WTC11 (cell line): ENCODE measurements at regions not wholly inside any gene's neighbourhood (a gene's known extent, or its start where the extent isn't known, plus 50 kb on each side); places are given as distances from the start of the nearest gene placed in this dataset.
A peak's percentile ranks its signal among the peaks of the same experiment; 100 is the strongest.

ENCODE experiments used
- ATAC-seq: fragments of 200-7000 bp; cut with Tn5 transposase; 2 replicates; pipeline ENCODE4 v1.10.0; 2021; ENCODE audit warnings: mild to moderate bottlenecking, moderate library complexity
- CTCF ChIA-PET: fragments of 300-600 bp; sonication (Branson Sonifier 250); formaldehyde crosslinking; loops from one replicate; lab custom pipeline; 2021; ENCODE audit warnings: antibody characterized with exemption; lab: Charles Lee
- POLR2A ChIA-PET: fragments of 350-600 bp; sonication (Branson Sonifier 250); formaldehyde crosslinking; loops from one replicate; lab custom pipeline; 2021; ENCODE audit warnings: antibody characterized with exemption; lab: Charles Lee
- DNase-seq: peaks from one replicate; pipeline ENCODE4 v3.0.0; 2021; ENCODE audit warnings: low spot score
- H3K27ac Mint-ChIP-seq: 2 replicates; pipeline ENCODE4 v1.8.0; 2021; ENCODE audit warnings: mixed read lengths
- H3K27me3 Mint-ChIP-seq: 2 replicates; pipeline ENCODE4 v1.8.0; 2021; ENCODE audit warnings: low read depth, mild to moderate bottlenecking, moderate library complexity, mixed read lengths
- H3K36me3 Mint-ChIP-seq: 2 replicates; pipeline ENCODE4 v1.8.0; 2021; ENCODE audit warnings: mixed read lengths
- H3K4me1 Mint-ChIP-seq: 2 replicates; pipeline ENCODE4 v1.8.0; 2022; ENCODE audit warnings: mixed read lengths
- H3K4me3 Mint-ChIP-seq: 2 replicates; pipeline ENCODE4 v1.8.0; 2021; ENCODE audit warnings: mild to moderate bottlenecking, moderate library complexity, mixed read lengths
- H3K9me3 Mint-ChIP-seq: 2 replicates; pipeline ENCODE4 v1.8.0; 2021; ENCODE audit warnings: mixed read lengths
- ATF1 ChIP-seq: sonication (generic); formaldehyde crosslinking; IDR thresholded peaks from 2 replicates; pipeline ENCODE4 v1.8.1; 2023; ENCODE audit warnings: mild to moderate bottlenecking, moderate library complexity, missing genetic modification reagents
- E2F4 ChIP-seq: sonication (generic); formaldehyde crosslinking; IDR thresholded peaks from 2 replicates; pipeline ENCODE4 v1.8.1; 2022; ENCODE audit warnings: low read depth, mild to moderate bottlenecking, moderate library complexity, missing genetic modification reagents, borderline replicate concordance
- ESRRA ChIP-seq: sonication (generic); formaldehyde crosslinking; IDR thresholded peaks from 2 replicates; pipeline ENCODE4 v1.8.1; 2022; ENCODE audit warnings: mild to moderate bottlenecking, missing genetic modification reagents, borderline replicate concordance
- ETV6 ChIP-seq: sonication (generic); formaldehyde crosslinking; IDR thresholded peaks from 2 replicates; pipeline ENCODE4 v1.8.1; 2022; ENCODE audit warnings: mild to moderate bottlenecking, missing genetic modification reagents
- FOXK1 ChIP-seq: sonication (generic); formaldehyde crosslinking; IDR thresholded peaks from 2 replicates; pipeline ENCODE4 v1.8.0; 2022; ENCODE audit warnings: mild to moderate bottlenecking, moderate library complexity, missing genetic modification reagents
- MAX ChIP-seq: sonication (generic); formaldehyde crosslinking; IDR thresholded peaks from 2 replicates; pipeline ENCODE4 v1.8.0; 2022; ENCODE audit warnings: mild to moderate bottlenecking, missing genetic modification reagents
- MLX ChIP-seq: sonication (generic); formaldehyde crosslinking; IDR thresholded peaks from 2 replicates; pipeline ENCODE4 v1.8.1; 2023; ENCODE audit warnings: mild to moderate bottlenecking, missing genetic modification reagents, moderate library complexity
- NFE2L1 ChIP-seq: sonication (generic); formaldehyde crosslinking; IDR thresholded peaks from 2 replicates; pipeline ENCODE4 v1.8.1; 2023; ENCODE audit warnings: missing genetic modification reagents
- NR2C2 ChIP-seq: sonication (generic); formaldehyde crosslinking; IDR thresholded peaks from 2 replicates; pipeline ENCODE4 v1.8.0; 2022; ENCODE audit warnings: mild to moderate bottlenecking, missing genetic modification reagents
- NR3C1 ChIP-seq: sonication (generic); formaldehyde crosslinking; conservative IDR thresholded peaks from 2 replicates; pipeline ENCODE4 v1.8.1; 2023; ENCODE audit warnings: low read depth, mild to moderate bottlenecking, missing genetic modification reagents
- PREB ChIP-seq: sonication (generic); formaldehyde crosslinking; IDR thresholded peaks from 2 replicates; pipeline ENCODE4 v1.8.1; 2022; ENCODE audit warnings: mild to moderate bottlenecking, missing genetic modification reagents, moderate library complexity, borderline replicate concordance
- RELA ChIP-seq: sonication (generic); formaldehyde crosslinking; IDR thresholded peaks from 2 replicates; pipeline ENCODE4 v1.8.1; 2022; ENCODE audit warnings: missing genetic modification reagents, mild to moderate bottlenecking, borderline replicate concordance
- SOX15 ChIP-seq: fragments of 250-450 bp; sonication (Bioruptor Pico); IDR thresholded peaks from 2 replicates; pipeline ENCODE4 v1.9.0; 2021; ENCODE audit warnings: mild to moderate bottlenecking
- SP1 ChIP-seq: sonication (generic); formaldehyde crosslinking; conservative IDR thresholded peaks from 2 replicates; pipeline ENCODE4 v1.8.1; 2022; ENCODE audit warnings: missing genetic modification reagents
- STAT6 ChIP-seq: sonication (generic); formaldehyde crosslinking; conservative IDR thresholded peaks from 2 replicates; pipeline ENCODE4 v1.8.1; 2023; ENCODE audit warnings: mild to moderate bottlenecking, low read depth, missing genetic modification reagents, moderate library complexity
- TCF7 ChIP-seq: sonication (generic); formaldehyde crosslinking; IDR thresholded peaks from 2 replicates; pipeline ENCODE4 v1.8.0; 2022; ENCODE audit warnings: mild to moderate bottlenecking, low read depth, missing genetic modification reagents, moderate library complexity
- TEAD1 ChIP-seq: sonication (generic); formaldehyde crosslinking; IDR thresholded peaks from 2 replicates; pipeline ENCODE4 v1.8.0; 2022; ENCODE audit warnings: mild to moderate bottlenecking, missing genetic modification reagents
- TEAD4 ChIP-seq: sonication (generic); formaldehyde crosslinking; IDR thresholded peaks from 2 replicates; pipeline ENCODE4 v1.8.0; 2022; ENCODE audit warnings: mild to moderate bottlenecking, missing genetic modification reagents
- TP53 ChIP-seq: sonication (generic); formaldehyde crosslinking; IDR thresholded peaks from 2 replicates; pipeline ENCODE4 v1.8.1; 2023; ENCODE audit warnings: mild to moderate bottlenecking, missing genetic modification reagents
- ZBTB21 ChIP-seq: sonication (generic); formaldehyde crosslinking; IDR thresholded peaks from 2 replicates; pipeline ENCODE4 v1.8.1; 2023; ENCODE audit warnings: mild to moderate bottlenecking, missing genetic modification reagents, borderline replicate concordance
- ZNF121 ChIP-seq: sonication (generic); formaldehyde crosslinking; IDR thresholded peaks from 2 replicates; pipeline ENCODE4 v1.8.0; 2023; ENCODE audit warnings: missing genetic modification reagents
- ZNF317 ChIP-seq: sonication (generic); formaldehyde crosslinking; IDR thresholded peaks from 2 replicates; pipeline ENCODE4 v1.8.1; 2023; ENCODE audit warnings: low read depth, mild to moderate bottlenecking, moderate library complexity, missing genetic modification reagents, borderline replicate concordance
- ZNF416 ChIP-seq: fragments of 250-450 bp; sonication (Bioruptor Pico); IDR thresholded peaks from 2 replicates; pipeline ENCODE4 v1.9.0; 2021; ENCODE audit warnings: mild to moderate bottlenecking, inconsistent platforms
- ZNF512 ChIP-seq: sonication (generic); formaldehyde crosslinking; IDR thresholded peaks from 2 replicates; pipeline ENCODE4 v1.8.1; 2022; ENCODE audit warnings: missing genetic modification reagents, borderline replicate concordance

- ATAC-seq (no peak), DNase-seq (no peak)
- Mint-ChIP-seq H3K36me3 (no peaks in the 10 kb centered on the region), H3K27me3 (no peaks in the 10 kb centered on the region), H3K4me1 (peaks cover 5% of the 10 kb centered on the region; the same call in 1 of the 2 replicates), H3K27ac (no peak overlapping the region), H3K9me3 (peaks cover 21% of the 10 kb centered on the region), H3K4me3 (no peak overlapping the region)
- TF ChIP-seq TEAD4 (CRISPR knock-in tag), result no peak
- TF ChIP-seq ZNF317 (CRISPR knock-in tag), result 0 out of 2 replicates have a peak, but pooled peaks have one; percentile 15
- POLR2A ChIA-PET, result no interaction called here
- CTCF ChIA-PET, result no interaction called here
Measured at GRCh38 chr7:92982928-92983327, 134.9 kb downstream of the SAMD9 start.

- DNase-seq, result no peak
- Mint-ChIP-seq H3K4me1 (no peaks in the 10 kb centered on the region), H3K9me3 (peaks cover 36% of the 10 kb centered on the region), H3K27ac (no peak overlapping the region), H3K4me3 (no peak overlapping the region), H3K36me3 (peaks cover 4% of the 10 kb centered on the region; the same call in 1 of the 2 replicates), H3K27me3 (no peaks in the 10 kb centered on the region; the same call in 1 of the 2 replicates)
- TF ChIP-seq ATF1 (CRISPR knock-in tag), result no peak
- no peak for TF ChIP-seq SP1 (CRISPR knock-in tag)
- no peak for TF ChIP-seq ESRRA (CRISPR knock-in tag)
- TF ChIP-seq TEAD4 (CRISPR knock-in tag), result no peak
- no peak for TF ChIP-seq NFE2L1 (CRISPR knock-in tag)
- TF ChIP-seq E2F4, result no peak
- TF ChIP-seq ETV6 (CRISPR knock-in tag), result no peak
- no peak for TF ChIP-seq ZNF512 (CRISPR knock-in tag)
- TF ChIP-seq ZNF416 (CRISPR knock-in tag), result no peak
- TF ChIP-seq NR3C1 (CRISPR knock-in tag), result no peak
- TF ChIP-seq STAT6 (CRISPR knock-in tag), result no peak
- ChIA-PET POLR2A (no interaction called here), CTCF (no interaction called here)
- no peak for ATAC-seq
Measured at GRCh38 chr7:92976931-92977330, 140.6 kb upstream of the CDK6 start.

GRCh38 chr7:92973974-92974373 is 137.6 kb upstream of the CDK6 start:
- no peak for TF ChIP-seq SP1 (CRISPR knock-in tag)
- no peak for TF ChIP-seq RELA (CRISPR knock-in tag)
- no peak for TF ChIP-seq TCF7
- no peak for TF ChIP-seq PREB
- no peak for TF ChIP-seq MAX (CRISPR knock-in tag)
- TF ChIP-seq ZNF121, result no peak
- no peak for TF ChIP-seq SOX15
- TF ChIP-seq NR3C1 (CRISPR knock-in tag), result no peak
- no peak for TF ChIP-seq ZBTB21 (CRISPR knock-in tag)
- no peak for TF ChIP-seq TP53 (CRISPR knock-in tag)
- TF ChIP-seq TEAD1, result no peak
- no peak for TF ChIP-seq MLX
- TF ChIP-seq FOXK1 (CRISPR knock-in tag), result no peak
- TF ChIP-seq NR2C2, result no peak
- Mint-ChIP-seq H3K9me3 (peaks cover 25% of the 10 kb centered on the region), H3K4me1 (no peaks in the 10 kb centered on the region), H3K36me3 (peaks cover 4% of the 10 kb centered on the region; the same call in 1 of the 2 replicates), H3K27me3 (no peaks in the 10 kb centered on the region; the same call in 1 of the 2 replicates), H3K4me3 (no peak overlapping the region), H3K27ac (no peak overlapping the region)
- POLR2A ChIA-PET, result no interaction called here
- no peak for ATAC-seq
- DNase-seq, result no peak
- CTCF ChIA-PET, result no interaction called here
